Stimulated activated naive CD8-positive, alpha-beta T cell treated with anti-CD3 and anti-CD28 coated beads, Interleukin-15, amount 100 ng/mL, for 72 hours (primary cell): ENCODE measurements at regions not wholly inside any gene's neighbourhood (a gene's known extent, or its start where the extent isn't known, plus 50 kb on each side); places are given as distances from the start of the nearest gene placed in this dataset.

ENCODE experiments used
- ATAC-seq: fragments of 150-1000 bp; cut with Tn5 transposase; 2 replicates; pipeline ENCODE4 v1.10.0; 2021; ENCODE audit warnings: mild to moderate bottlenecking, moderate library complexity
- DNase-seq, 2 donors: peaks; one replicate each; pipeline ENCODE4 v3.0.0; 2021 to 2022
- H3K27ac Mint-ChIP-seq, 2 donors: one replicate each; pipeline ENCODE4 v1.8.0; 2022; ENCODE audit warnings: mild to moderate bottlenecking in 2 of 2, mixed read lengths in 2 of 2, moderate library complexity in 2 of 2
- H3K27me3 Mint-ChIP-seq: one replicate; pipeline ENCODE4 v1.8.0; 2022; ENCODE audit warnings: mixed read lengths
- H3K4me1 Mint-ChIP-seq: one replicate; pipeline ENCODE4 v1.8.0; 2022; ENCODE audit warnings: mild to moderate bottlenecking, mixed read lengths
- H3K4me3 Mint-ChIP-seq, 2 donors: one replicate each; pipeline ENCODE4 v1.8.0; 2022; ENCODE audit warnings: mild to moderate bottlenecking in 2 of 2, mixed read lengths in 2 of 2, moderate library complexity in 1 of 2
- H3K9me3 Mint-ChIP-seq, 2 donors: one replicate each; pipeline ENCODE4 v1.8.0; 2022; ENCODE audit warnings: mixed read lengths in 2 of 2

DNA sequence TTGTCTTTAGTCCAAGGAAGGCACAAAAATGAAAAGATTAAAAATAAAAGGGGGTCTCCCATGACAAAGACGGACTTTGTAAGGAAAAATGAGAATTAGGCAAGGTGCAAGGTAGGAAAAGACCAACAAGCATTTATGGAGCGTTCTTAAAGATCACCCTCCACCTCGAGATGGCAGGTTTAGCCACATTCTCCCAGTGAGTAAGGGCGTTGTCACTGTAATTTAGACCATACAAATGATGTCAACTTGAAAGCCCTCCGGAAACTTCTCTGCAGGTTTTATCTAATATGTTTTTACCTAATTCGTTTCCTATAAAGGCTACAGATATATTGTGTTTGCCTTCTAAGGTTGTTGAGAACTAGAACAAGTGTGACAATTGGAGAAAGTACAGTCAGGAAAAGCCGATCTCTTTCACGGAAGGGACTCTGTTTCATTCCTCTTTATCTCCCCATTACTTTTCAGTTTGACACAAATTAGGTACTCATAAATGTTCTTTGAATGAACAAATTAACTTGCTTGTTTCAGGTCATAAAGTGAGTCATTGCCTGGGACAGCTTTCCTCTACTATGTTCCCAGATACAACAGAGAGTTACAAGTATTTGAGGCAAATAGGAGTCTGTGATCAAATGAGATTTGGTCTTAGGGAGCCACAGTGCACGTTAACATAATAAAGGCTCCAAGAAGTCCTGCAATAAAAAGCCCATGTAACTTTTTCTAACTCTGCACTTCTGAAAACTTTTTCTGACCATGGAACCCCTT lies 102.6 kb upstream of the HABP2 start:
- ATAC-seq = no peak
- no peak for DNase-seq
- Mint-ChIP-seq H3K9me3 (no peaks in the 10 kb centered on the region), H3K4me3 (no peak overlapping the region), H3K27ac (no peak overlapping the region), H3K27me3 (peaks cover 39% of the 10 kb centered on the region), H3K4me1 (no peaks in the 10 kb centered on the region)

DNA sequence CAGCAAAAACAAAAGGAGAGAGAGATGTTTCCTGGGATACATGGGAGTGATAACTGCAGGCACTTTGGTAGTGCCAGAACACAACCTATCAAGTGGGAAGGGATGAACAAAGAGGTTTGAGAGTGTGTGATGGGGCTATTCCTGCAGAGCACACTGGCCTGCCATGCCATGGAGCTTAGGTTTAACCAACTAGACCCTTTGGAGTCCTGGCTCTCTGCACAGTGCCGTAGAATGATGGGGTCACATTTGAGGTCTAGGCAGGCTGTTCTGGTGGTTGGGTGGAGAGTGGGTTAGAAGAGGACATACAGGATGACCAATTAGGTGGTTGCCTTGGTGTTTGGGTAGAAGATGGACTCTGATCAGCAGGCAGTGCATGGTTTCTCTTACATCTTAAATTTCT lies 101.9 kb upstream of the HABP2 start:
- no peaks in the 10 kb centered on the region for H3K4me1 Mint-ChIP-seq

DNA sequence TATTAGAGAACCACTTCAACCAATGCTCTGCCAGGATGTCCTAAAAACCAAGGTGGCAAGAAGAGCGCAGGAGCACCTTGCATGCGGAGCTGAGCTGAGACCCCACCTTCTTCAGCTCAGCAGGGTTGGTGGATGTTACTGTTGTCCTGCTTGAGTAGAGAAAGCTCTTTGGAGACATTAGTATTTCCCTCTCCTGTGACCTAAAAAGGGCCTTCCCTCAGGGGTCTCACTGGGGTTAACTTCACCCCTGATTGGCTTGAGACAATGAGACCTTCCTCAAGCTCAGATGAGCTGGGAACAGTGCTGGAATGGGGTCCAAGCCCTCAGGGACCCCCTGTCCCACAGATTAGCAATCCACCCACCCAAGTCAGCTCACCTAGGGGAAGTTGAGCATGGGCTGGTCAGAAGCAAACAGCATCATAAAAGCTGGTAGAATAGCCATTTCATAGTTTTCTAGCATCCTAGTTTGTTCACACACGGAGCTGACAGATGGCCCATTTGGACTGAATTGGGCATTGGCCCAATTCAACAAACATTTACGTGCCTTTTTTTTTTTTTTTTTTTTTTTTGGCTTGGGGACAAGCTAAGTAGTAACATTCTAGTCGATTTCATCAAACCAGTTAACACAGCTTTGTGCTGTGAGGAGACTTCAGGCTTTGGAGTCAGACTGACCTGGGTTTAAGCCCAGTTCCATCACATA lies 100.6 kb upstream of the HABP2 start:
- Mint-ChIP-seq H3K4me3 (no peak overlapping the region), H3K4me1 (no peaks in the 10 kb centered on the region), H3K27ac (no peak overlapping the region), H3K27me3 (peaks cover 39% of the 10 kb centered on the region), H3K9me3 (no peaks in the 10 kb centered on the region)
- DNase-seq (no peak), ATAC-seq (no peak)

More for the DNA sequence above, 101.9 kb upstream of the HABP2 start:
- DNase-seq (no peak), ATAC-seq (no peak)
- Mint-ChIP-seq H3K4me3 (no peak overlapping the region), H3K9me3 (no peaks in the 10 kb centered on the region), H3K27me3 (peaks cover 39% of the 10 kb centered on the region), H3K27ac (no peak overlapping the region)

DNA sequence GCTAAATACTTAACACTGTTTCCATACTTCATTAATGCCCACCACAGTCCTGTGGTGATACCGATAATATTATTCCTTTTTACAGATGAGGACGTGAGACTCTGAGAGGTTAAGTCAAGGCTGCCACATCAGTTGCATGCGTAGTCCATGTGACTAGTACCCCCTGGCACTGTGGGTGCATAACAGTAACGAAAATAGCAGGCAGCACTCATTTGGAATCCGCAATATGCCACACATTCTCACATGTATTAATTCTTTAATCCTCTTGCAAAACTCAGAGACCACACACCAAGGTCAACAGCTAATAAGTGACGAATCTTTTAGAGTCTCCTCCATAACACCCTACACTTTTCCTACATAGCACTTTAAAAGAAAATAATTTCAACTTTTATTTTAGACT lies 99.5 kb upstream of the HABP2 start:
- Mint-ChIP-seq H3K9me3 (no peaks in the 10 kb centered on the region), H3K4me3 (no peak overlapping the region), H3K27ac (no peak overlapping the region), H3K27me3 (peaks cover 39% of the 10 kb centered on the region), H3K4me1 (no peaks in the 10 kb centered on the region)
- DNase-seq (no peak), ATAC-seq (no peak)

DNA sequence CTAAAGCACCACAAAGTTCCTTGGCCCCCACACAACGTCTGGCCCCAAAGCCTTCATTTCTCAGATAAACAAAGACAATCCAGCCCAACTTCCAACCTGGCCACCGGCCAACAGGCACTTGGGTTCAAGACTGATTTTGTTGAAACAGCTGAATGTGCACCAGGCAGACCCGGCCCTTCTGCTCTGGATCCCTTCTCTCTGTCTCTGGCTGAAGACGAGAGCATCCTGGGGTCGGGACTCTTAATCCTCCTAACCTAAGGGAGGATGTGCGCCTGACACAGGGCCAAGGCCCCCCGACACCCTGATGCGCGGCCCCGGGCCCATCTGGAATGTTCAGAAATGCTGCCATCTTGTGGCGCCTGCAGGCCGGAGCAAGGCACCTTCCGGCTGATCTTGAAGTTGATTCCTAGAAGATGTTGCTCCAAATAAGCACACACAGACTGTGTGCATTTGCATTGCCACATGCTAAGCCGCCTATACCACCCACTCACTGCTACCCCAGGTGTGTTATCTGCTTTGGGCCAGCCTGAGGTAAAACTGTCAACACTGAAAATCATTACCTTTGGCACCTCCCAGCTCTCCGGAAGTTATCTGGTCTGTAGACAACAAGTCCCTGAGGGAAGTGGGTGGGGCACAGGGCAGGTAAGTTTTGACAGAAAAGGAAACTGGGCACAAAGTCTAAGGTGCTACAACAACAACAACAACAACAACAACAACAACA lies 98.4 kb upstream of the HABP2 start:
- Mint-ChIP-seq H3K27me3 (peaks cover 36% of the 10 kb centered on the region), H3K9me3 (no peaks in the 10 kb centered on the region), H3K27ac (no peak overlapping the region), H3K4me3 (no peak overlapping the region), H3K4me1 (no peaks in the 10 kb centered on the region)
- ATAC-seq (peak; percentile 67), DNase-seq (peak; percentile 5 to 21)

DNA sequence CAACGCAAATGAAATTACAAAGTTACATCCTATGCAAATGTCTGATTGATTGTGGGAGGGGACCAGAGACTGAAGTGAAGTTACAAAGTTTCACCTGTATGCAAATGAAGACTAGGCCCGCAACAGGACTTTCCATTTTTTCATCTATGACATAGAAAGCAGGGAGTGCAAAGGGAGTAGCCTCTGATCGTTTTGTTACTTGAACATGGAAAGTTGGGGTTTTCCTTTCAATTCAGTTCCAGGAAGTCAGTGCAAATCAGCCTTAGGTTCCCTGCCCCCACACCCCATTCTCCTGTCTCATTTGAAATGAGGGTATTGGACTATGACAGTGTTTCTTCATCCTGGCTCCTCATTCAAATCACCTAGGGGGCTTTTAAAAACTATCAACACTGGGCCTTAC lies 96.9 kb upstream of the HABP2 start:
- peaks cover 39% of the 10 kb centered on the region for H3K27me3 Mint-ChIP-seq
- H3K27ac Mint-ChIP-seq = no peak overlapping the region
- H3K4me3 Mint-ChIP-seq = no peak overlapping the region
- ATAC-seq (no peak), DNase-seq (no peak)
- H3K4me1 Mint-ChIP-seq = no peaks in the 10 kb centered on the region
- H3K9me3 Mint-ChIP-seq = no peaks in the 10 kb centered on the region

DNA sequence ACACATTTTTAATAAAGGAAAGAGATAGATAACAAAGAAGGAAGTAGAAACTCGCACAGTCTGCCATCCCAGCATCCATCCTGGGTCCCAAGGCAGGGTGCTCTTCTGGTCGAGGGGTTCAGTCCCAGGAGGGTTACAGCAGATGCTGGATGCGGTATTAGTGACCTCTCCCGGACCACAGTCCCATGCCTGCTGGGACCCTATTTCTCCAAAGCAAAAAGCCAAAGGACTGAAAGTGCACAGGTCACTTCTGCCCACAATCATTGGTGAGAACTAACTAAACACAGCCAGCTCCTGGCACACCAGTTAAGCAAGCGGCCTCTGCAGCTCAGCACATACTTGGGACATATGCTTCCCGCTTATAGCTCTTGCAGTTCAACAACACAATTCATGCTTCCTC lies 96.1 kb upstream of the HABP2 start:
- Mint-ChIP-seq H3K4me3 (no peak overlapping the region), H3K4me1 (no peaks in the 10 kb centered on the region), H3K27me3 (peaks cover 42% of the 10 kb centered on the region), H3K9me3 (no peaks in the 10 kb centered on the region), H3K27ac (no peak overlapping the region)
- no peak for ATAC-seq
- no peak for DNase-seq

DNA sequence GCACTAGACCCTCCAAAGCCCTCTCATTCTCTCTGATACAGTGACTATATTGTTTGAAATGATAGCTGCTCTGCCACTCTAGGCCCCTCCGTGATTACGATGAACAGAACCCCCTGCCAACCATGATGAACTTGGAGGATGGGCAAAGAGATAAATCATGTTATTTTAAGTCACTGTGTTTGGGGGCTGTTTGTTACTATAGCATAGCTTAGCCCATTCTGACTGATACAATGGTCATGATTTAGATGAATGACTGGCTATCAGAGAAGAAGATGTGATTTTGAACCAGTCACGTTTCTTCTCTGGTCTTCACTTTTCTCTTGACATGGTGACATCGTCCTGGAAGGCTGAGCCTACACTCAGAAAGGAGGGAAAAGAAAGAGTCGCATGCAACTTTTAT lies 95.4 kb upstream of the HABP2 start:
- no peaks in the 10 kb centered on the region for H3K4me1 Mint-ChIP-seq
- no peak for DNase-seq
- peak overlapping the region in 1 of 2 donors; percentile 64 for H3K27ac Mint-ChIP-seq
- H3K4me3 Mint-ChIP-seq = no peak overlapping the region
- H3K9me3 Mint-ChIP-seq = no peaks in the 10 kb centered on the region
- peaks cover 35% of the 10 kb centered on the region for H3K27me3 Mint-ChIP-seq
- ATAC-seq = no peak

DNA sequence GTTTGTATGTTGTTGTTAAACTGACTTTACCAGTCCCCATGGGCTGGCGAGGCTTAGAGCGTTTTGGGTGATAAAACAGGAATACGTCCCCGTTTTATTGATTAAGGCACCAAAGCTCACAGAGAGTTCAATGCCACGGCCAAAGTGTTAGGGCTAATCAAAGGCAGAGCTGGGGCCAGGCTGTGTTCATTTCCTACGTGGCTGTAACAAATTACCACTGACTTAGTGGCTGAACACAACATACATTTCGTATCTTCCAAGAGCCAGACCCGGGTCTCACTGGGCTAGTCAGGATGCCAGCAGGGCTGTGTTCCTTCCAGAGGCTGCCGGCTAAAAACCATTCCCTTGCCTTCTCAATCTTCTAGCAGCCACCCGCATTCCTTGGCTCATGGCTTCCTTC lies 94.4 kb upstream of the HABP2 start:
- Mint-ChIP-seq H3K4me1 (no peaks in the 10 kb centered on the region), H3K4me3 (no peak overlapping the region), H3K27ac (no peak overlapping the region), H3K9me3 (no peaks in the 10 kb centered on the region), H3K27me3 (peaks cover 32% of the 10 kb centered on the region)
- DNase-seq = no peak
- no peak for ATAC-seq

DNA sequence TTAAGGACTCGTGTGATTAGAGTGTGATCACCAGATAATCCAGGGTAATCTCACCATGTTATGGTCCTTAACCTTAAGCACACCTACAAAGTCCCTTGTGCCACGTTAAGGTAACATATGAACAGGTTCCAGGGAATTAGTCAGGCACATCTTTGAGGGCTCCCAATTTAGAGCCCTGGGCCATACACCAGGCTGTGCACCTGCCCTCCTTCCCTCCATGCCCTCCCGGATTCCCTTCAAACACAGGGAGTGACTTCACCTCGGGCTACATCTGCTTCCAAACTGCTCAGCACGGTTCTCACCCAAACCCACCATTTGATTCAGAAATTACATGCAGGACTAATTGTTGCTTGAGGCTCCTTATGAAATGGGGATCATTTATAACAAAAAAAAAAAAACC lies 93.9 kb upstream of the HABP2 start:
- no peaks in the 10 kb centered on the region for H3K9me3 Mint-ChIP-seq
- DNase-seq (no peak), ATAC-seq (no peak)
- H3K27me3 Mint-ChIP-seq = peaks cover 32% of the 10 kb centered on the region
- no peak overlapping the region for H3K27ac Mint-ChIP-seq
- H3K4me3 Mint-ChIP-seq = no peak overlapping the region
- no peaks in the 10 kb centered on the region for H3K4me1 Mint-ChIP-seq

DNA sequence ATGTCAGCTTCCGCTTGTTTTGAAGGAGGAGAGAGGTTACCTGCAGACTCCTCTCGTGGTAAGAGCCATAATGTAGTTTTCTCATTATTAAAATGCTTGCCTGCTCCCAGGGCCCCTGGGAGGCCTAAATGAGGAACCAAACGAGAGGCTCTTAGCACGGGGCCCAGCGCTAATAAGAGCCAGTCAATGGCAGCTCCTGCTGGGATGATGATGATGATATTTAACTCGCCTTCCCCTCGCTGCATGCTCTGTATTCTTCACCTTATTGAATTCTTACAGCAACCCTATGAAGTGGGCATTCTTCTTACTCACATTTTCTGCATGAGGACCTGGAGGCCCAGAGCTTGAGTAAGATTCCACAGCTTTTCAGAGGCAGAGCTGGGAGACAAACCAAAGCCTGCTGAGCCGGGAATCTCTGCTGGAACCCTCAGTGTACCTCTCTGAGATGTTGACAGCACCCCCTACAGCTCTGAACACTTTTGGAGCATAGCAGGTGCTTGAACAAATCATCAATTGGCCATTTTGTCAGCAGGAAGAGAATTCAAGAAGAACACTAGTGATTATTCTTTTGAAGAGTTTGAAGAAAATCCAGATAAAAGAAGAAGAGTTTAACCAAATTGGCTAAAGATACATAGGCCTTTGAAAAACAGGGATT lies 93.1 kb upstream of the HABP2 start:
- Mint-ChIP-seq H3K27ac (no peak overlapping the region), H3K27me3 (peaks cover 32% of the 10 kb centered on the region), H3K9me3 (no peaks in the 10 kb centered on the region), H3K4me1 (no peaks in the 10 kb centered on the region), H3K4me3 (no peak overlapping the region)
- ATAC-seq (no peak), DNase-seq (no peak)

DNA sequence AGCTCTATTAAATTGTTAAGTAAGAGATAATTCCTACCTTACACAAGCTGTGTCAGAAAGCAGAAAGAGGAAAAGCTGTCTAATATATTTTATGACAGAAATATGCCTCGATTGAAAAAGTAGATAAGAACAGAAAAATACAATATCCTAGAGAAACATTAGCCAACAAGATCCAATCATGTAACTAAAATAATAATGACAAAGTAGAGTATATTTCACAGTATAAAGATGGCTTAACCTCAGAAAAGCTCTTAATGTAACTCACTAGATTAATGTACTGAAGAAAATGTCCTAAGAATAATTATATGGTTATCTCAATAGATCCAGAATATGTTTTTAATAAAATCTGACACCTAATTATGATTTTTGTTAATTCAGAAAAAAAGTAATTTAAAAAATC lies 89.8 kb upstream of the HABP2 start:
- H3K27me3 Mint-ChIP-seq = peaks cover 32% of the 10 kb centered on the region
- ATAC-seq (no peak), DNase-seq (no peak)
- H3K27ac Mint-ChIP-seq = no peak overlapping the region
- no peaks in the 10 kb centered on the region for H3K4me1 Mint-ChIP-seq
- H3K9me3 Mint-ChIP-seq = no peaks in the 10 kb centered on the region
- H3K4me3 Mint-ChIP-seq = no peak overlapping the region

DNA sequence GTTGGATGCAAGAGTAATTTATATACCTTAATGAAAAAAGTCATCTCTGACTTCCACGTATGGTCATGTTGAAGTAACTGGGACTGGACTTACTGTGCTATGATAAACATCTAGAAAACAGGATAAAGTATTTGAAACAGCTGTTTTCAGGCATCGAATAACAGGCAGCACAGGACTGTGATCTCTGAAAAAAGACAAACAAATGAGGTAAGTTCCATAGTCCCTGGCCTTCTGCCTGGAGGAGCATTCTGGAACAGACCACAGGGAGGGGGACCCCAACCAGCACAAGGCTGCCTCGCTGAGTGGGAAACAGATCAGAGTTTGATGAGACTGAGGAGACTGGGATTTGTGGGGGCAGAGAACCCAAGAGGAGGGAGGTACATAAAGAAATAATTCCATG lies 89.1 kb upstream of the HABP2 start:
- Mint-ChIP-seq H3K4me3 (no peak overlapping the region), H3K27me3 (peaks cover 32% of the 10 kb centered on the region), H3K9me3 (no peaks in the 10 kb centered on the region), H3K4me1 (no peaks in the 10 kb centered on the region), H3K27ac (no peak overlapping the region)
- DNase-seq (no peak), ATAC-seq (no peak)

DNA sequence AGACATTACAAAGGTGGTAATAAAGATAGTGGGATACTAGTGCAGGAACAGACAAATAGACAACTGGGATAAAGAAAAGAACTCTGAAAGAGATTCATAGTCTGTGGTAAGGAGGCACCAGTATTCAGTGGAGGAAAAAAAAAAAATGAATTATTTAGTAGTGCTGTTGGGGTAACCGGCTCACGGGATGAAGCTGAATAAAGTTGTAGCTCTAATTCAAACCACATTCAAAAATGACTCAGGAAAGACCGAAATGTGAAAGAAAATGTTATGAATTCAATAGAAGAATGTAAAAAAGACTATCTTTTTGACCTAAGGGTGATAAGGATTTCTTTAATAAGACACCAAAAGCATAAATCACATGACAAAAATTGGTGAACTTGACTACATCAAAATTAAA lies 83.1 kb upstream of the HABP2 start:
- ATAC-seq = no peak
- DNase-seq = no peak
- no peak overlapping the region for H3K27ac Mint-ChIP-seq

DNA sequence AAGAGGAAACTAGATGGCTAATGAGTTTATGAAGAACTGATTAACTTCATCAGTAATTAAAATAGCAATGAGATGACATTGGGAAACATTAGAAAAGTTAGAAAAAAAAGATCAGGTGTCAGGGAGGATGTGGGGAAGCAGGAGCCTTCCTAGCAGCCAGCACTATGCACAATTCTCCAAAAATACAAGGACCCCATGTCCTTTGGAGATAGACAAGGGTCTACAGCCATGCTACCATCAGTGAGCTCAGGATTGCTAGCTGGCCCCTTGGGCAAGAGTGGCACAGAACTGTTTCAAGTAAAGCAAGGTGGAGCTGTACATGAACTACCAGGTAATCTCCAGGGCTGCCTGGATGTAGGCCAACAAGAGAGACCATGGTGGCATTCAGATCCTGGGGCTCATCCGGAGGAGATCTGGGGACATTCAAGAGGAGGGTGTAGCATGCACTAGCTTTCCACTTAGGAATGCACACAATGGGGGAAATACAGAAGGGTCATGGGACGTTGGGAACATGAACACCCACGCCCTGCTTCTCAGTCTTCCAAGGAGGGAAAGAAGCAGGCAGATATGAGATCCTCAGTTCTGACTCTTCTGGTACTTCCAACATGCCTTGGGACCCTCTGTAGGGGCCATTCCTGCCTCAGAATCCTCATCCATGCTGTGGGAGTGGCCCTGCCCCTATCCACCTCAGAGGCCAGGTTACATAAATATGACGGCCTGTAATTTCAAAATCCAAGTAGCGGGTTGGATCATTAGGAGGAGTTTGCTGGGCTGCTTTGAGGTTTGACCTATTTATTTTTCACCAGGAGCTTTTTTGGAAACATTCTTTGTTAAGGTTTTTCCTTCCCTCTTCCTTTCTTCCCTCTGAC lies 82.2 kb upstream of the HABP2 start:
- H3K27me3 Mint-ChIP-seq = peaks cover 10% of the 10 kb centered on the region
- peaks cover 3 to 8% of the 10 kb centered on the region in 2 donors for H3K9me3 Mint-ChIP-seq
- ATAC-seq (no peak), DNase-seq (no peak)
- no peak overlapping the region for H3K27ac Mint-ChIP-seq
- H3K4me1 Mint-ChIP-seq = no peaks in the 10 kb centered on the region
- no peak overlapping the region for H3K4me3 Mint-ChIP-seq

More for the DNA sequence above, 83.1 kb upstream of the HABP2 start:
- Mint-ChIP-seq H3K27me3 (peaks cover 8% of the 10 kb centered on the region), H3K4me1 (no peaks in the 10 kb centered on the region), H3K4me3 (no peak overlapping the region), H3K9me3 (peaks cover 3 to 8% of the 10 kb centered on the region in 2 donors)
